GM04504 (cell line): ENCODE measurements at regions not wholly inside any gene's neighbourhood (a gene's known extent, or its start where the extent isn't known, plus 50 kb on each side); places are given as distances from the start of the nearest gene placed in this dataset.
A peak's percentile ranks its signal among the peaks of the same experiment; 100 is the strongest.

Experiments
- DNase-seq: peaks from one replicate; pipeline ENCODE4 v3.0.0-alpha.2; 2012; ENCODE audit warnings: low read depth

GRCh38 chr13:33891196-33891742, 73.3 kb downstream of the RFC3 start:
- no peak for DNase-seq

DNA sequence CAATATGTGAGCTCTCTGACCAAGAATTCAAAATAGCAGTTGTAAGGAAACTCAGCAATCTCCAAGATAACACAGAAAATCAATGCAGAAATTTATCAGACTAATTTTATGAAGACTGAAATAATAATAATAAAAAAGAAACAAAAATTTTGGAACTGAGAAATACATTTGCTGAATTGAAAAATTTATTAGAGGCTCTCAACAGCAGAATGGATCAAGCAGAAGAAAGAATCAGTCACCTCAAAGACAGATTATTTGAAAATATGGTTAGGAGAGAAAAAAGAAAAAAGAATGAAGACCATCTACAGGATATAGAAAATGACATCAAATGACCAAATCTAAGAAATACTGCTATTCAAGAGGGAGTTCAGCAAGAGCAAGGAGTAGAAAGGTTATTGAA, 75.6 kb downstream of the RFC3 start:
- DNase-seq, result no peak

DNA sequence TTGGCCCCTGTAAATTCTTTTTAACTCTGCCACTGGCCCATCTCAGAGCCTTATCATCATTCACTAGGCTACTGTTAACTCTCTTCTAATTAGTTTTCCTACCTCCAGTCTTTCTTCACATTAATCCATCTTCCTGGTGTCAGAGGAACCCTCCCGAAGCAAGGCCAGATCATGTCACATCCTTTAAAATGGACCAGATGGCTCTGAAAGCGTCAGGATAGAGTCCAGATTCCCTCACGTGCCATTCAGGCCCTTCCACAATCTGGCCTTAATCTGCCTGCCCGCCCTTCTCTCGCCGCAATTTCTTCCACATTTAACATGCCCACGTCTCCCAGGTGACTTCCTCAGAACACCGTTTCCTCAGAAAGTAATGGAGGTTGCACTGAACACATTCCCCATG, 86.5 kb downstream of the RFC3 start:
- no peak for DNase-seq

GRCh38 chr13:33908116-33908515, 90.2 kb downstream of the RFC3 start:
- DNase-seq, result no peak

DNA sequence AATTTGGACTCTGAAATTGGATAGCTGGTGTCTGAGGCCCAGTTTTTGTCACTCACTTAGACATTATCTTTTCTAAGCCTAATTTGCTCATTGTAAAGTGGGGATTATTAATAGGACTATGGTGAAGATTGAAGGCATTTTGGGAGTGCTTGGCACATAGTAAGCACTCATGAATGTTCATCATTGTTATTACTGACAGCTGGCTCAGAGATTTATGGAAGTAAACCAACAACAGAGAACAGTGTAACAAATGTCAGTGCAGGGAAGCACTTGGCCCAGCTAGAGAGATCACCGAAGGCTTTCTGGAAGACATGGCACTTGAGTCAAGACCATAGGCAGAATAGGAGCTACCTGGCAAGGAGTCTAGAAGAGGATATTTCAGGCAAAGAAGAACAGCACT, 92.3 kb downstream of the RFC3 start:
- DNase-seq, result no peak

DNA sequence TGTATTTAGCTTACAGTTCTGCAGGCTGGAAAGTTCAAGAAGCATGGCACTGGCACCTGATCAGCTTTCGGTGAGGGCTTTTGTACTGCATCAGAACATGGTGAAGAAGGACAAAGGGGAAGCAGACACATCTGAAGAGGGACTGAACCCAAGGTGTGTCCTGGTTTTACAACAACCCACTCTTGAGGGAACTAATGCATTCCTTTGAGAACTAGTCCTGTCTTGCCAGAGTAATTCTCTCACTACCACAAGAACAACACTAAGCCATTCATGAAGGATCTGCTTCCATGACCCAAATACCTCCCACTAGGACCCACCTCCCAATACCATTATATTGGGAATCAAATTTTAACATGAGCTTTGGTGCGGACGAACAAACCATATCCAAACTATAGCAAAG, 93.6 kb downstream of the RFC3 start:
- no peak for DNase-seq

GRCh38 chr13:33913829-33914228, 95.9 kb downstream of the RFC3 start:
- no peak for DNase-seq

- DNase-seq, result no peak
Measured at GRCh38 chr13:33917190-33917589, 99.2 kb downstream of the RFC3 start.

DNA sequence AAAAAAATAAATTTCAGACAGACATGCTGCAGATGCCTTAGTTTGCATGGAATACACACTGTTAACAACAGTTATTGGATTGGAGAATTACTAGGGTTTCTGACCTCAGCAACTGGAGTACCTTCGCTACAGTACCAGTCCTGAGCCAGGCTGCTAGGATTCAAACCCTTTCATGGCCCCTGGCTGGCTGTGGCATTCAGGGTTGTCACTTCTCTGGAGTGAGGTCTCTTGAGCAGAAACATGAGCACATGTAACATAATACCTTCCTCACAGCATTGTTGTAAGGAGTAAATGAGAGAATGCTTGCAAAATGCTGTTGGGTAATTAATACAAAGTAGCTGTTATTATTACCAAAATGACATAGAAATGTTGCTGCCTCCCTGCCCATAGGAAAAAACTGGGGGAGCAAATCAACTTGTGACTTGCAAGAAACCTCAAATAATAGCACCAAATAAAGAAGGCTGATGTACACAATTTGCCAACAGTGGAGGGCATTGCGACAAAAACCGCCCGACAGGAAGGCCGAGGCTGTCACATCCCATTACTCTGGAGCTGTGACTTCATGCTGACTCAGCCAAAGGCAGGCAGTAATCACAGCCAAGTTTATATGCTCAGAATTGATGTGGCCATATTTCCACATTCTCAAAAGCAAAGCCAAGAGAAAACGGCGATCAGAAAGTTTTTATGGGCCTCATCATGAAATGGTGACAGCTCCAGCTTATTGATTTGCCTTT, 100.4 kb downstream of the RFC3 start:
- DNase-seq, result peak; percentile 69

DNA sequence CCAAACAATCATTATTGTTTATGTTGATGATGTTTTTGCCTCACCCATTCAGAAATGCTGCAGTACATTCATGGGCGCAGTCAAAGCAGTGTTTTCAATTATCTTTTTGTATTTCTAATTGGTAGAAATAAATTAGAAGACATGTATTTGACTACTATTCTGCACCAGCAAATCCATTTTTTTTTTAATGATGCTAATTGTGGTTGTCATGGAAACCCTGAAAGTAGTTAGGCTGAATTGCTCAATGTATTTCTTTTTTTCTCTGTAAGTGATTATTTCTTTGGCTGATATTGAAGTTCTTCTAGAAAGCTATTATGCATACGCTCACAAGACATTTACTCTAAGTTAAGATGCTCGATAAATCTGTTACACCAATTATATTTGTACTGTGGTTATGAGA, 101.2 kb downstream of the RFC3 start:
- no peak for DNase-seq

GRCh38 chr13:33925563-33925962, 107.6 kb downstream of the RFC3 start:
- no peak for DNase-seq

DNA sequence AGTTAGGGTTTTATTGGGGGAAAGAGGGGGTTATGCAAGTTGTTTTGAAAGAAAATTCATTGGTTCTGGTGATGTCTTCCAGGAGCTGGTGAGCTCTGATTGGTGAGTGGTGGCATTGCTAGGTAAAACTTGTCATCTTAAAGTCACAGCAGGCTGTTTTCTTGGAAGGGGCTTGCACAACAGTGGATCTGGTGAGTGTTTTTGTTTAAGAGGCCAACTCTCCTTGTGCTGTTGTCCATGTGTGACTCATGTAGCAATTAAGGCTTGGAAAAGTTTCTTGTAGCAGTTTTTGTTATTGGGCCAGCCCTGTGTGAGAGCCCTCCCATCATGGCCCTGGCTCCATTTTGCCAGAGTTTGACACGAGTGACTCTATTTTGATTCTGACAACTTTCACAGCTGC, 109.4 kb downstream of the RFC3 start:
- DNase-seq, result peak; percentile 60

DNA sequence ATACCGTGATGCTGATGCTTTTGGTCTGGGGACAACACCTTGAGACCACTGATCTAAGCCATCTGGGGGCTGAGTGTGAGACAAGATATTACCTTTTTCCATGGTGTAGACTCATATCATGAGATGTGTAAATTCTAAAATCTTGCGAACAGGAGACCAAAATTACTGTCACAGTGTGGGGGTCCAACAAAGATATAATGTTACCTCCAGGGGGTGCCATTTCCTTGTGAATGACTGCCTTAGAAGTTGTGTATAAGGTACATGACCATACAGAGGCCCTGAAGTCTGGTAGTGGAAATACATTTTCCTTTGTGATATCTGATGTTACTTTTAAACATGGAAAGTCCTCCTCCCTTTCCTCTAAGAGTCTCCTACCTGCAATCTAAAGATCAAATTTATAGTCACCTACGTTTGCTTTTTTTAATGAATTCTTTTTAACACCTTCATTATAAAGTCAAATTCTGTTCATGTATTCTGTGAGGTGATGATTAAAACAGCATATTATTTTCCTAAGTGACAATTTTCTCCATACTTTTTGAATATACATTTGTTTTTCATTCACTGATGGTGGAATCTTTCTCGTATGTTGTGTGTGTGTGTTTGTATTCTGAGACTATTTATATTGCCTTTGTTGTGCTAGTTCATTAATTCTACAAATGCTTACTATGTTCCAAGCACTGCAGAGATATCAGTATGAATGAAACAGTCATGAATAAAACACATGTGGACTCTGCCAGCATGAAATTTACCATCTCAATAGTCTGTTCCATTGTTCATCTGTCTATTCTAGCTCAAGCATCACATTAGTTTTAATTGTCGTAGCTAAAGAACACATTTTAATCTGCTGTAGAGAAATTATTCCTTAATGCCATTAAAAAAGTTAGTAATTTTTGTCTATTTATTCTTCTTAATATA, 113.7 kb downstream of the RFC3 start:
- peak; percentile 32 for DNase-seq

DNA sequence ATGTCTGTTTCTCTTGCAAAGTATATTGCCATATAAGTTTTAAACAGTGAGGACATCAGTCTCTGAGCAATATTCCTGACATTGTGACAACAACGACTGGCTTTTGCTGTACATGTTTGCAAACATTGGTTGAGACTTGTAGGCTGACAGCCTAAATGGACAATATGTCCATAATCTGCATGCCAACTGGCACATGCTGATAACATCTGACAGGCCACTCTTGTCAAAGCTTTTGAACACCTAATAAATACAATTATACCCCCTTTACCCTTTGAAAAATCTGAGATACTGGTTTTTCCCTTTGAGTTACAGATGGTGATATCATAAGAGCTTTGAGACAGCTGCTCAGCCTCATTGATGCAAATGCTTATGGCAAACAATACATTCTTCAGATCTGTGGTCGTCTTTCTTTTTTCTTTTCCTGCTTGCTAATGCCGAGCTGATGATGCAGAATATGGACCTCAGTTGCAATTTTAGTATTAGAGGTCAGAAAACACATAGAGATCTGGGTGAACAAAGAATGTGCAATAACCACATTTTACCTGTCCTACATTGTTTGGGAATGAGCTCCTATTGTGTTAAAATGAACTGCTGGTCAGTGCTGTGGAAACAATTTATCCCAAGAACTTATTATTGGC, 114.9 kb downstream of the RFC3 start:
- no peak for DNase-seq

DNA sequence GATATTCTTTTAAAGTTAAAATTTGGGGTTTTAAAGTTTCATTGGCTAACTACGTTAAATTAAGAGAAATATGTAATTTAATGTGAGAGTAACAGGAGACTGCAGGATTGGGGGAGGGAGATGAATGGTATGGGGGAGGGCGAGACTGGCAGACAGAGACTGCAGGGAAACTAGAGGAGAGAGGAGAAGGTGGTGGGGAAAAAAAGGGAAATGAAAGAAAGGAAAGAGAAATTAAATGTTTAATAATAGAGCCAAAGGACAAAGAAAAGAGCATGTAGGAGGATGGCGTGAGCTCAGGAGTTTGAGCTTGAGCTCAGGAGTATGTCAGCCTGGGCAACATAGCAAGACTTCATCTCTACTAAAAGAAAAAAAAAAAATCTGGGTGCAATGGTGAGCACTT, 115.9 kb downstream of the RFC3 start:
- no peak for DNase-seq

DNA sequence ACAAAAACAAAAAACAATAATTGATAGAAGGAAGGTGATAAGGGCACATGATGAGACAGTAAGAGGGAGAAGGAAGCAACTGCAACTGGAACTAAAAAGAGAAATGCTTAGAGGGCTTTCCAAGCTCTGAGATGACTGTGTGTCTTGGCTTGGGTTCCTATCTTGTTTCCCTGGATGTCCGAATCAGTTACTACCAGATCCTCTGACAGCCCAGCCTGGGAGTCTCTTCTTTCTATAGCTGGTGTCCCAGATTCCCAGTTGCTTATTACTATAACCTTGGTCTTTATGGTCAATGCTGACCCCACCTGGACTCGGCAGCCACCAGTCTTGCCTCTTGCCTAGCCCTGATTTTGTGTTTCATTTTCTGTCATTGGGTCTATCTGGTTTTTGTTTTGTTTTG, 116.4 kb downstream of the RFC3 start:
- DNase-seq, result no peak

DNA sequence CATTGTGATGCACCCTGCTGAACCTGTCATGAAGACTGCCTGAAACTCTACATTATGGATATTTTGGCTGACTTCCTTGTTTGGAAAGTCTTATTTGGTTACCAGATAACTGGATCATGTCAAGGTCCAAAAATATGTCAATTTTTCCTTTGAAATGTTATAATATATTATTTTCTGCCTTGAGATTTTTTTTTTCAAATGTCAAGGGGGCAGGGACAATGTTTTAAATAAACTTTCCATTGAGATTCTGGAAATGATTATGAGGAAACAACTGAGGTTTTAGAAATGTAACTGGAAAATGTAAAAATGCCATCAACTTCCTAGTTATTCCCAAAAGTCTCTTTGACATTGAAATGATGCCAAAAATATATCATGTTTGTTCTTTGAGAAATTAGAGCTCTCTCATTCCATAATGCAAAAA, 117.0 kb downstream of the RFC3 start:
- no peak for DNase-seq

GRCh38 chr13:33935969-33936368, 118.0 kb downstream of the RFC3 start:
- DNase-seq, result no peak

DNA sequence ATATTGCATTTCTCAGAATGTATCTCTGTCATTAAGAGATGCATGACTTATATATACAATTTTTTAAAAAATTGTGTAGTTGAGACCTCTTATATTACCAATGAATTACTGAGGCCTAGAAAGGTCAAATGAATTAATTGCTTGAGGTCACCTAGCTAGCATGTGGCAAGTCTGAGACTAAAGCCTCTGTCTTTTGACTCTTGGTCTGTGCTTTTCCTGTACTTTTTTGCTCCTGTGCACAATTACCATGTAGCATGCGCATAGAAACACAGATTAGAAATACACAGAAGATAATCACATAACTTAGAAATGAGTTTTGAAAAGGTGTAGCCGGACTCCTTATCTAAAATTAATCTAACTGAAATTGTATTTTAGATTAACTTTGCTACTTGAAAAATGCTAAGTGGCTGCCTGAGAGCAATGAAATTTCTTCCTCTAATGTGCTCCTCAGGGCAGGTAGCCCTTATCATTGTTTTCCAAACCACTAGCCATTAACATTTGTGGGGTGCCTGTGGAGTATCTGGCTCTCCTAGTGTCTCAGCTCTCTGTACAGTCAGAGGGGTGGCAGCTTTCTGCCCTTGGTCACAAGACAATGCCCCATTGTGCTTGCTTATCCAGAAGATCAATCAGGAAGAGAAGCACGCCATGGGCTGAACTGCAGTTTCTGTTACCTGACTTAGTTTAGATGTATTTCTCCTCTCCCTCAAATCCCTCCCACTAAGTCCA, 119.6 kb downstream of the RFC3 start:
- DNase-seq, result no peak

DNA sequence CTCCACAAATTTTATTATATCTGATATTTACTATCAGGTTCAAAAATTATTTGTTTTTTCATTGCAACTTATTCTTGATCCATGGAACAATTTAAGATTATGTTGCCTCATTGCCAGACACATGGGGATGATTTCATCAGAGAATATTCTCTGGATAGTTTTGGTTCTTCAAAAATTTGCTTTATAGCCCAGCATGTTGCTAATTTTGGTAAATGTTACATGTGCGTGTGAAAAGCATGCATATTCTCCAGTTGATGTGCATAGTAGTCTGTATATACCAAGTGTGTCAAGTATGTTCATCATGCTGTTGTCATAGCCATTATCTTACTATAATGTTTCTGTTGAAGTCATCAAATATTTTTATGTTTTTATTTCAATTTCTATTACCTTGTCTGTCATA, 122.3 kb downstream of the RFC3 start:
- DNase-seq, result no peak

GRCh38 chr13:33940898-33941297, 122.9 kb downstream of the RFC3 start:
- no peak for DNase-seq

- DNase-seq, result no peak
Measured at GRCh38 chr13:33945477-33945876, 127.5 kb downstream of the RFC3 start.
